GM13976 (cell line): ENCODE measurements at regions not wholly inside any gene's neighbourhood (a gene's known extent, or its start where the extent isn't known, plus 50 kb on each side); places are given as distances from the start of the nearest gene placed in this dataset.

ENCODE experiments used
- DNase-seq: peaks from one replicate; pipeline ENCODE4 v3.0.0; 2012; ENCODE audit warnings: low spot score
- CTCF ChIP-seq: IDR thresholded peaks from 2 replicates; pipeline ENCODE4 v1.5.1; 2012; ENCODE audit warnings: borderline replicate concordance, mild to moderate bottlenecking; ENCODE audit not compliant: insufficient read depth; ENCODE audit errors: extremely low read depth, missing control alignments, control extremely low read depth
- in situ Hi-C: fragments of 300-500 bp; cut with MboI; formaldehyde crosslinking; loops from one replicate; pipeline ENCODE4 v1.12.0; 2022; ENCODE audit warnings: low sequenced_read_pairs, mixed read lengths, inconsistent platforms; ENCODE audit not compliant: unreplicated experiment

- in situ Hi-C loops, result loop anchor here (5.0 kb wide), 1 partner anchor 284 kb away; no protein-coding TSS in a partner anchor
- TF ChIP-seq CTCF, result no peak
- no peak for DNase-seq
Observed at GRCh38 chr2:65551528-65551927, 119.1 kb upstream of the SPRED2 start.

GRCh38 chr2:65550246-65550645, 117.8 kb upstream of the SPRED2 start:
- peak; percentile 37 for DNase-seq
- TF ChIP-seq CTCF, result no peak
- in situ Hi-C loops, result loop anchor here (5.0 kb wide), 1 partner anchor 283 kb away; no protein-coding TSS in a partner anchor

GRCh38 chr2:65549631-65550030, 117.2 kb upstream of the SPRED2 start:
- no peak for DNase-seq
- TF ChIP-seq CTCF, result no peak
- in situ Hi-C loops, result loop anchor here (5.0 kb wide), 1 partner anchor 282 kb away; no protein-coding TSS in a partner anchor

- in situ Hi-C loops, result no loop called here
Observed at GRCh38 chr2:65549257-65549627, 116.8 kb upstream of the SPRED2 start.

GRCh38 chr2:65548576-65549256, 116.3 kb upstream of the SPRED2 start:
- TF ChIP-seq CTCF, result no peak
- no peak for DNase-seq
- in situ Hi-C loops, result no loop called here

More at GRCh38 chr2:65549257-65549627, 116.8 kb upstream of the SPRED2 start:
- TF ChIP-seq CTCF, result no peak
- no peak for DNase-seq

GRCh38 chr2:65548064-65548463, 115.7 kb upstream of the SPRED2 start:
- no peak for TF ChIP-seq CTCF
- in situ Hi-C loops, result no loop called here
- no peak for DNase-seq
